ENCODE measurements at regions not wholly inside any gene's neighbourhood (a gene's known extent, or its start where the extent isn't known, plus 50 kb on each side); places are given as distances from the start of the nearest gene placed in this dataset.
"Not testable (repeated sequence)": the region's sequence is repeated elsewhere in the genome, so short reads cannot be mapped to it uniquely, and the experiment has no call there.

- H3K4me3 ChIP-seq (ENCODE audit: low read depth, low read length): no peak overlapping the region
- TF ChIP-seq, protein P1, sequence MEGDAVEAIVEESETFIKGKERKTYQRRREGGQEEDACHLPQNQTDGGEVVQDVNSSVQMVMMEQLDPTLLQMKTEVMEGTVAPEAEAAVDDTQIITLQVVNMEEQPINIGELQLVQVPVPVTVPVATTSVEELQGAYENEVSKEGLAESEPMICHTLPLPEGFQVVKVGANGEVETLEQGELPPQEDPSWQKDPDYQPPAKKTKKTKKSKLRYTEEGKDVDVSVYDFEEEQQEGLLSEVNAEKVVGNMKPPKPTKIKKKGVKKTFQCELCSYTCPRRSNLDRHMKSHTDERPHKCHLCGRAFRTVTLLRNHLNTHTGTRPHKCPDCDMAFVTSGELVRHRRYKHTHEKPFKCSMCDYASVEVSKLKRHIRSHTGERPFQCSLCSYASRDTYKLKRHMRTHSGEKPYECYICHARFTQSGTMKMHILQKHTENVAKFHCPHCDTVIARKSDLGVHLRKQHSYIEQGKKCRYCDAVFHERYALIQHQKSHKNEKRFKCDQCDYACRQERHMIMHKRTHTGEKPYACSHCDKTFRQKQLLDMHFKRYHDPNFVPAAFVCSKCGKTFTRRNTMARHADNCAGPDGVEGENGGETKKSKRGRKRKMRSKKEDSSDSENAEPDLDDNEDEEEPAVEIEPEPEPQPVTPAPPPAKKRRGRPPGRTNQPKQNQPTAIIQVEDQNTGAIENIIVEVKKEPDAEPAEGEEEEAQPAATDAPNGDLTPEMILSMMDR (conservative IDR thresholded peaks at IDR 0.05; ENCODE audit: low read depth, low read length): no peak
- no peak for DNase-seq (ENCODE audit: low read depth)
These were observed 354.1 kb upstream of the VSTM2A start for GRCh38 chr7:54187886-54188685.

- no peak overlapping the region for H3K4me3 ChIP-seq (ENCODE audit: low read depth, low read length)
- DNase-seq (ENCODE audit: low read depth): no peak
- TF ChIP-seq, protein P1 (conservative IDR thresholded peaks at IDR 0.05; ENCODE audit: low read depth, low read length): no peak
These were observed 353.3 kb upstream of the VSTM2A start for GRCh38 chr7:54188843-54189242.

DNA sequence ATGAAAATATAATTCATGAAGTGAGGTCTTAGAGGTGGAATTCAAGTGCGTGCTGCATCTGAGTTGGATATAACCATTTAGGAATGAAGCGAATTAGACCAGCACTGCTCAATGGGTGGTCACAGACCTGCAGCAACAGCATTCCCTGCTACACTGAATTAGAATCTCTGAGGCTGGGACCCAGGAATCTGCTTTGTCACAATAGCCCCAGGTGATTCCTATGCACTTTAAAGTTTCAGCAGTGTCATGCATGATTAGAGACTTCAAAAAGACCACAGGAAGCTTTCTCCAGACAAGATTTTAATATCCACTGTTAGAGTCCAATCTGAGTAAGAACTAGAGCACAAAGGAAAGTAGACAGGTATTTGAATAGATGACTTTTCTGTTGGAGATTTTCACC lies 352.8 kb upstream of the VSTM2A start:
- TF ChIP-seq, protein P1 (conservative IDR thresholded peaks at IDR 0.05; ENCODE audit: low read depth, low read length): no peak
- DNase-seq (ENCODE audit: low read depth): no peak
- H3K4me3 ChIP-seq (ENCODE audit: low read depth, low read length): no peak overlapping the region

DNA sequence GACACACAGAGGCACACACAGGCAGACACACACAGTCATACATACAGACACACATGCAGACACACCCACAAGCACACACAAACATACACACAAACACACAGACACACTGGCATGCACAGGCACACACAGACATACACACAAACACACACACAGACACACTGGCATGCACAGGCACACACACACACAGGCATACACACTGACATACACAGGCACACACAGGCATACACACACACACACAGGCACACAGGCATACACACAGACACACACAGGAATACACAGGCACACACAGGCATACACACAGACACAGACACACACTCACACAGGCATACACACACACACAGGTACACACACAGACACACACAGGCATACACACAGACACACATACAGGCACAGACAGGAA lies 340.7 kb upstream of the VSTM2A start:
- no peak overlapping the region for H3K4me3 ChIP-seq (ENCODE audit: low read depth, low read length)
- DNase-seq (ENCODE audit: low read depth): no peak
- TF ChIP-seq, protein P1 (conservative IDR thresholded peaks at IDR 0.05; ENCODE audit: low read depth, low read length): no peak

GRCh38 chr7:54215424-54215823 lies 326.8 kb upstream of the VSTM2A start:
- DNase-seq (ENCODE audit: low read depth): no peak
- no peak overlapping the region for H3K4me3 ChIP-seq (ENCODE audit: low read depth, low read length)
- TF ChIP-seq, protein P1 (conservative IDR thresholded peaks at IDR 0.05; ENCODE audit: low read depth, low read length): no peak

DNA sequence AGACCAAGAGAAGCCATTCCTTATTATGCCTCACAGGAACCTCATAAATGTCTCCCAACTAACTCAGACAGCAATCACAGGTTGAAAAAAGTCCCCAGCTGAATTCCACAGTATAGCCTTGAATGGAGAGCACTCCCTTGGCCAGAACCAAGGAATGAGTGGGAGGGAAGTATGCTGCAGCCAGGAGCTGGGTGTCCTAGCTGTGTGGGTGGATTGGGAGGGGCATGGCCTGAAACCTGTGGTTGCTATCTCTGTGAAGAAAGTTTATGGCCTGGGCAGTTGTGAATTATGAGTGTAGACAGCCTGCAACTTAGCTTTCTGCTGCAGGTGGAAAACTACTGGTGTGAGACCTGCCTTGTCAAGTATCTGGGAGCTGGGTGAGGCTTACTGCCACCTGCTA lies 316.1 kb upstream of the VSTM2A start:
- DNase-seq (ENCODE audit: low read depth); H3K4me3 ChIP-seq (ENCODE audit: low read depth, low read length): not testable (repeated sequence)

DNA sequence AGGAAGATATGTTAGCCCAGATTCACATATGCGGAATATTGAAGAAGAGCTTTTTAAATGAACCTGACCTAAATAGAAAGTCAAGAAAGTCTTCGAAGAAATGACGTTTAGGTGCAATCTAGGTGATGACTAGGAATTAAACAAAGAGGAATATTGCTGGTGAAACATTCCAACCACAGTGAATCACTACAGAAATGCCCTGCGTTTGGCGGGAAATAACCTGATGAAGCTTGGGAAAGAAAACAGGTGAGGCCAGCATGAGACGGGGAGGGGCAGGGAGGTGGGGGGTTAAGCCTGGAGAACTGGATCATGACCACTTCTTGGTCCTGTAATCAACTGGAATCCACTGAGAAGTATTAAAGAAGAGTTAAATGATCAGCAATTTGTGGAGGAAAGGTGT lies 299.4 kb upstream of the VSTM2A start:
- TF ChIP-seq, protein P1 (conservative IDR thresholded peaks at IDR 0.05; ENCODE audit: low read depth, low read length): no peak
- DNase-seq (ENCODE audit: low read depth): peak; percentile 43

More for the DNA sequence above, 299.4 kb upstream of the VSTM2A start:
- H3K4me3 ChIP-seq (ENCODE audit: low read depth, low read length): no peak overlapping the region
